Esophagus squamous epithelium (tissue), 5 donors: ENCODE measurements at regions not wholly inside any gene's neighbourhood (a gene's known extent, or its start where the extent isn't known, plus 50 kb on each side); places are given as distances from the start of the nearest gene placed in this dataset.

Source experiments
- DNase-seq: peaks from one replicate; lab custom pipeline; 2025; lab: John Stamatoyannopoulos, UW
- H3K27ac ChIP-seq, 4 donors: fragments of 200-600 bp; sonication (generic); one replicate each; pipeline ENCODE4 v1.5.1; 2016 to 2019; ENCODE audit warnings: mild to moderate bottlenecking in 1 of 4
- H3K27me3 ChIP-seq, 4 donors: fragments of 200-600 bp; sonication (generic); 1 replicate in 3 of 4; 2 replicates in 1 of 4; pipeline versions ENCODE4 v1.5.1 to v1.6.0; 2017 to 2021; ENCODE audit warnings: antibody characterized with exemption in 1 of 4
- H3K36me3 ChIP-seq, 3 donors: fragments of 200-600 bp; sonication (generic); one replicate each; pipeline ENCODE4 v1.5.1; 2016 to 2019
- H3K4me1 ChIP-seq, 3 donors: fragments of 200-600 bp; sonication (generic); one replicate each; pipeline ENCODE4 v1.5.1; 2017 to 2019
- H3K4me3 ChIP-seq, 4 donors: fragments of 200-600 bp; sonication (generic); 1 replicate in 3 of 4; 2 replicates in 1 of 4; pipeline ENCODE4 v1.5.1; 2016 to 2019; ENCODE audit warnings: mild to moderate bottlenecking in 2 of 4, moderate library complexity in 1 of 4
- H3K9me3 ChIP-seq, 3 donors: fragments of 200-600 bp; sonication (generic); one replicate each; pipeline ENCODE4 v1.5.1; 2016 to 2019
- POLR2A ChIP-seq, 4 donors: fragments of 450-650 bp; IDR thresholded peaks; one replicate each; pipeline ENCODE4 v1.6.1; 2017; ENCODE audit warnings: antibody characterized with exemption in 4 of 4, mild to moderate bottlenecking in 4 of 4, moderate library complexity in 3 of 4
- WGBS, 2 donors: methylation state at CpG; one replicate each; pipeline ENCODE4 v1.1.5; 2018; 5-methylcytosine and 5-hydroxymethylcytosine counted together
- intact Hi-C: fragments of 100-400 bp; cut with DNase I; formaldehyde crosslinking; loops from one replicate; pipeline ENCODE4 v1.15.0; 2022
- TF ChIP-seq, protein P1 (sequence below), 6 experiments: fragments of 450-650 bp in 4 of 6; fragments of 200-600 bp in 2 of 6; sonication (generic) in 2 of 6; IDR thresholded peaks; one replicate each; pipeline ENCODE4 v1.5.1; 2016 to 2019; ENCODE audit warnings: antibody characterized with exemption in 6 of 6, mild to moderate bottlenecking in 4 of 6, moderate library complexity in 4 of 6
- donor health status: DM: yes; HTN: yes; CAD: no.

DNA sequence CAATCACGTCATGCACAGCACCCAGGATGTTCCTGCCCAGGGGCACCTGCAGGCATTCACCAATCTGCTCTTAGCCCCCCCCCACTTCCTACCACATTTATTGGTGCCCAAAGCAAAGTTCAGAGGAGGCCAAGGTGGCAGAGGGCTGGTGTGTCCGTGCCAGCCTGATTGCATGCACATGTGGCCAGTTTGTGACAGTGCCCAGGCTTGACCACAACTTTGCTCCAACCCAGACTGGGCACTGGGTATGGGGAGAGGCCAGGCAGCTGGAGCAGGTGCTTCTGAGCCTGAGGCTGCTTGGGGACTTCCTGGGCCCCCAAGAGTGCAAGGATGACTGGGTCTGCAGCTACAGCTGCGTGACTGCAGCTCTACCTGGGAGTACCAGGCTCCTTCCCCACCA, 192.3 kb upstream of the BCHE start:
- Histone ChIP-seq H3K36me3 (no peaks in the 10 kb centered on the region), H3K27me3 (no peaks in the 10 kb centered on the region), H3K4me3 (no peak overlapping the region), H3K27ac (no peak overlapping the region), H3K9me3 (no peaks in the 10 kb centered on the region), H3K4me1 (no peaks in the 10 kb centered on the region)
- TF ChIP-seq POLR2A (IDR thresholded peaks at IDR 0.05): no peak
- TF ChIP-seq, protein P1, sequence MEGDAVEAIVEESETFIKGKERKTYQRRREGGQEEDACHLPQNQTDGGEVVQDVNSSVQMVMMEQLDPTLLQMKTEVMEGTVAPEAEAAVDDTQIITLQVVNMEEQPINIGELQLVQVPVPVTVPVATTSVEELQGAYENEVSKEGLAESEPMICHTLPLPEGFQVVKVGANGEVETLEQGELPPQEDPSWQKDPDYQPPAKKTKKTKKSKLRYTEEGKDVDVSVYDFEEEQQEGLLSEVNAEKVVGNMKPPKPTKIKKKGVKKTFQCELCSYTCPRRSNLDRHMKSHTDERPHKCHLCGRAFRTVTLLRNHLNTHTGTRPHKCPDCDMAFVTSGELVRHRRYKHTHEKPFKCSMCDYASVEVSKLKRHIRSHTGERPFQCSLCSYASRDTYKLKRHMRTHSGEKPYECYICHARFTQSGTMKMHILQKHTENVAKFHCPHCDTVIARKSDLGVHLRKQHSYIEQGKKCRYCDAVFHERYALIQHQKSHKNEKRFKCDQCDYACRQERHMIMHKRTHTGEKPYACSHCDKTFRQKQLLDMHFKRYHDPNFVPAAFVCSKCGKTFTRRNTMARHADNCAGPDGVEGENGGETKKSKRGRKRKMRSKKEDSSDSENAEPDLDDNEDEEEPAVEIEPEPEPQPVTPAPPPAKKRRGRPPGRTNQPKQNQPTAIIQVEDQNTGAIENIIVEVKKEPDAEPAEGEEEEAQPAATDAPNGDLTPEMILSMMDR (IDR thresholded peaks at IDR 0.05): no peak
- intact Hi-C loops: no loop called here
- WGBS, 2 donors: 60% methylated on average over 1 of the region's 3 CpGs; no CpG with 5 or more reads in 1 of the 2 donors
- no peak for DNase-seq

DNA sequence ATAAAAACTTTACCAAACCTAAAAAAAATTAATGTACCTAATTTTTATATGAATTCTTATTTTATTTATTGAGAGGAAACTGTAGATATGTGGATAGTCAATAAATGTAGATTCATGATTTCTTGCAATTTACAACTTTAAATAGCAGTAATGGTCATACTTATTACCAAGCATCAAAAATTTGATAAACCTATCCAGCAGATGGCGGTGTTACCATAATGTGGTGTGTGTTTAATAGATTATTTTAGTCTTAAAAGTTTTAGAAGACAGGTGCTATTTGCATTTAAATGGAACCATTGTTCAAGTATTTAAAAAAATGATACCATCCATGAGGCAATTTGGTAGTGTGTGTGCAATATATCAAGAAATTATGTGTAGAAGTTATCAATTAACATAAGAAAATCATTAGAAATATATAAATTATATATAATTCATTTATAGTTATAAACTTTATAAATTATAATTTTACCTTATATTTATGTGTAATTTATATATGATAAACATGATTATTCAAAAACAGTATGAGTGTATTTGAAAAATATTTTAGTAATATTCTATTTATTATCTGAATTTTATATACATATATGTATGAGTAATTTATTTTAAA, 176.0 kb upstream of the BCHE start:
- no peaks in the 10 kb centered on the region for H3K27me3 ChIP-seq
- H3K36me3 ChIP-seq: no peaks in the 10 kb centered on the region
- H3K27ac ChIP-seq: no peak overlapping the region
- TF ChIP-seq, protein P1 (IDR thresholded peaks at IDR 0.05): peak in 5 of 6 experiments; percentile 18 to 52 (median 32)
- TF ChIP-seq POLR2A (IDR thresholded peaks at IDR 0.05): no peak
- intact Hi-C loops: no loop called here
- no peaks in the 10 kb centered on the region for H3K9me3 ChIP-seq
- DNase-seq: no peak
- WGBS, 2 donors: 14 to 18% methylated on average over 1 of the region's 1 CpG
- no peaks in the 10 kb centered on the region for H3K4me1 ChIP-seq
- no peak overlapping the region for H3K4me3 ChIP-seq

DNA sequence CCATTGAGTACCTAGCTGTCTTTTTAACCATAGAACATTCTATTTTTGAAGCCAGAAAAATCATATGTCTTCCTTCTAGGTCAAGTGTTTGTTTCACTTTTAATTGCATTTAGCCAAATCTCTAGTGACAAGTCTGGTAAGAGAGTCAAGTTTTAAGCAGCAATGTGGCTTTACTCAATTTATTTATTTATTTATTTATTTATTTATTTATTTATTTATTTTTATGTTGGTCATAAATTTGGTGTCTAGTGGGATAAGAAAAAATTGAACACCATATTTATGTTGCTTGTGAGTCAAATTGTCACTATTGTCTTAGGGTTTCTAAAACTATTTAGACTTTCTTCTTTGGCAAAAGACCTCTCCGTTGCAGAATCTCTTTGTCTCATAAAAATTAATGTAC, 174.5 kb upstream of the BCHE start:
- 82 to 89% methylated on average over 1 of the region's 1 CpG for WGBS, 2 donors
- intact Hi-C loops: no loop called here
- no peaks in the 10 kb centered on the region for H3K4me1 ChIP-seq
- TF ChIP-seq, protein P1 (IDR thresholded peaks at IDR 0.05): no peak
- no peak for TF ChIP-seq POLR2A (IDR thresholded peaks at IDR 0.05)
- no peaks in the 10 kb centered on the region for H3K9me3 ChIP-seq
- no peak for DNase-seq
- H3K4me3 ChIP-seq: no peak overlapping the region
- no peaks in the 10 kb centered on the region for H3K36me3 ChIP-seq
- H3K27me3 ChIP-seq: no peaks in the 10 kb centered on the region
- no peak overlapping the region for H3K27ac ChIP-seq

GRCh38 chr3:166005126-166005525, 167.9 kb upstream of the BCHE start:
- TF ChIP-seq POLR2A (IDR thresholded peaks at IDR 0.05): no peak
- TF ChIP-seq, protein P1 (IDR thresholded peaks at IDR 0.05): no peak
- H3K27ac ChIP-seq: no peak overlapping the region
- intact Hi-C loops: no loop called here
- no peaks in the 10 kb centered on the region for H3K36me3 ChIP-seq
- 88 to 93% methylated on average over 1 of the region's 1 CpG for WGBS, 2 donors
- no peak for DNase-seq
- H3K4me3 ChIP-seq: no peak overlapping the region
- no peaks in the 10 kb centered on the region for H3K9me3 ChIP-seq
- no peaks in the 10 kb centered on the region for H3K27me3 ChIP-seq
- no peaks in the 10 kb centered on the region for H3K4me1 ChIP-seq

DNA sequence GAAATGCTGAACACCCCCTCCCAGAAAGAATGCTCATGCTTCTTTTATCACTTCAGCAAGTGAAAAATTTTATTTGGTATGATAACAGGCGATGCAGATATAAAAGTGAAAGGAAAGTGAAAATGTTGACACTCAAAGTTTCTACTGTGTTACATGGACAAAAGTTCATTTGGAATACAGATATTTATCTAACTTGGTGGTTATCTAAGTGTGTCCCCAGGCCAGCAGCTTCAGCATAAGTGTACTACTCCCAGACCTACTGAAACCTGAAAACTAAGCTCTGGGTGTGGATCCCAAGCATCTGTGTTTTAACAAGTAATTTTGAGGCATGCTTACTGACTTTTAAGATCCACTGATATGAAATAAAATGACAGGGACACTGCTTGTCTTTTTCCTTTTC, 157.1 kb upstream of the BCHE start:
- TF ChIP-seq, protein P1 (IDR thresholded peaks at IDR 0.05): no peak
- no peak for TF ChIP-seq POLR2A (IDR thresholded peaks at IDR 0.05)
- Histone ChIP-seq H3K36me3 (no peaks in the 10 kb centered on the region), H3K27ac (no peak overlapping the region), H3K4me1 (no peaks in the 10 kb centered on the region), H3K9me3 (no peaks in the 10 kb centered on the region), H3K4me3 (no peak overlapping the region), H3K27me3 (no peaks in the 10 kb centered on the region)
- intact Hi-C loops: no loop called here
- DNase-seq: no peak
- 55 to 70% methylated on average over 1 of the region's 1 CpG for WGBS, 2 donors
